HCT116 (cell line): ENCODE measurements at regions not wholly inside any gene's neighbourhood (a gene's known extent, or its start where the extent isn't known, plus 50 kb on each side); places are given as distances from the start of the nearest gene placed in this dataset.

ENCODE experiments used
- ATAC-seq: fragments of 200-7000 bp; cut with Tn5 transposase; 2 replicates; pipeline ENCODE4 v1.9.1; 2020; ENCODE audit warnings: mild to moderate bottlenecking, moderate library complexity
- BruUV-seq: library from RNA; stranded (reverse); fragments of 400-500 nt; replicated peaks from 2 replicates; lab custom pipeline; 2021; lab: Mats Ljungman, UMichigan
- CTCF ChIA-PET: fragments of 300-600 bp; sonication (Branson Sonifier 250); formaldehyde crosslinking; loops from one replicate; lab custom pipeline; 2021; ENCODE audit warnings: antibody characterized with exemption; lab: Charles Lee
- POLR2A ChIA-PET: fragments of 300-600, 350-600 bp; sonication (Branson Sonifier 250); formaldehyde crosslinking; loops from one replicate; lab custom pipeline; 2021; ENCODE audit warnings: antibody characterized with exemption; lab: Charles Lee
- RAD21 ChIA-PET, 2 experiments: fragments of 300-600 bp; sonication (Branson Sonifier 250); formaldehyde crosslinking; loops; one replicate each; lab custom pipeline; 2023; ENCODE audit warnings: low total read pairs in 2 of 2; ENCODE audit not compliant: uncharacterized antibody in 2 of 2, unreplicated experiment in 2 of 2, low non-redundant PET in 1 of 2; lab: Charles Lee
- DNase-seq: peaks from one replicate; pipeline ENCODE4 v3.0.0-alpha.2; 2010; ENCODE audit warnings: low read depth, low spot score
- H2AFZ ChIP-seq: fragments of 200-600 bp; shearing (Covaris generic), sonication (generic); 2 replicates; pipeline ENCODE4 v1.6.1; 2017; ENCODE audit warnings: low read depth, mixed run types, mixed read lengths, antibody characterized with exemption, low read length; ENCODE audit not compliant: poor library complexity, severe bottlenecking
- H3K27ac ChIP-seq: 2 replicates; pipeline ENCODE4 v1.5.1; 2012; ENCODE audit warnings: low read depth, low read length
- H3K27me3 ChIP-seq: fragments of 200-600 bp; sonication (generic); 2 replicates; pipeline ENCODE4 v1.6.1; 2016; ENCODE audit warnings: mixed run types, low read length, mixed read lengths; ENCODE audit not compliant: insufficient read depth
- H3K36me3 ChIP-seq, 2 experiments: fragments of 200-500 bp in 1 of 2; fragments of 200-600 bp in 1 of 2; sonication (Bioruptor generic) in 1 of 2; sonication (generic) in 1 of 2; 2 replicates each; pipeline versions ENCODE4 v1.5.1 to v1.6.1; 2014 to 2016; ENCODE audit warnings: low read length in 2 of 2, inconsistent platforms in 1 of 2, mixed read lengths in 1 of 2, mixed run types in 1 of 2; ENCODE audit not compliant: insufficient read depth in 2 of 2, control insufficient read depth in 1 of 2
- H3K4me1 ChIP-seq, 2 experiments: fragments of 200-600 bp in 1 of 2; sonication (generic) in 1 of 2; 2 replicates each; pipeline versions ENCODE4 v1.5.1 to v1.6.1; 2012 to 2017; ENCODE audit warnings: low read length in 2 of 2, inconsistent platforms in 1 of 2, mild to moderate bottlenecking in 1 of 2, mixed read lengths in 1 of 2, mixed run types in 1 of 2, moderate library complexity in 1 of 2; ENCODE audit not compliant: insufficient read depth in 2 of 2, control insufficient read depth in 1 of 2
- H3K4me2 ChIP-seq: fragments of 200-600 bp; sonication (generic); 2 replicates; pipeline ENCODE4 v1.6.1; 2017; ENCODE audit warnings: mixed run types, low read length, mixed read lengths
- H3K4me3 ChIP-seq, 2 experiments: fragments of 200-600 bp in 1 of 2; sonication (generic) in 1 of 2; replicated peaks in 1 of 2; 2 replicates each; pipeline ENCODE4 v1.5.1; 2011 to 2016; ENCODE audit warnings: low read length in 2 of 2, control low read depth in 1 of 2, low read depth in 1 of 2, mild to moderate bottlenecking in 1 of 2, mixed read lengths in 1 of 2, mixed run types in 1 of 2
- H3K79me2 ChIP-seq: fragments of 200-600 bp; sonication (generic); 2 replicates; pipeline ENCODE4 v1.6.1; 2017; ENCODE audit warnings: mild to moderate bottlenecking, mixed run types, low read length, moderate library complexity, mixed read lengths; ENCODE audit not compliant: insufficient read depth
- H3K9ac ChIP-seq: fragments of 200-600 bp; sonication (generic); 2 replicates; pipeline ENCODE4 v1.6.1; 2016; ENCODE audit warnings: low read length, mixed read lengths
- H3K9me2 ChIP-seq: fragments of 200-600 bp; sonication (generic), shearing (Covaris generic); 2 replicates; pipeline ENCODE4 v1.6.1; 2017; ENCODE audit warnings: mixed run types, mild to moderate bottlenecking, moderate library complexity; ENCODE audit not compliant: insufficient read depth
- H3K9me3 ChIP-seq, 2 experiments: fragments of 200-500 bp in 1 of 2; fragments of 200-600 bp in 1 of 2; sonication (Bioruptor generic) in 1 of 2; sonication (generic) in 1 of 2; 2 replicates each; pipeline ENCODE4 v1.6.1; 2014 to 2017; ENCODE audit warnings: low read length in 2 of 2, mixed read lengths in 2 of 2, inconsistent platforms in 1 of 2, low read depth in 1 of 2, mild to moderate bottlenecking in 1 of 2, mixed run types in 1 of 2, moderate library complexity in 1 of 2; ENCODE audit not compliant: control insufficient read depth in 1 of 2, insufficient read depth in 1 of 2
- H4K20me1 ChIP-seq: fragments of 200-600 bp; sonication (generic), shearing (Covaris generic); 2 replicates; pipeline ENCODE4 v1.6.1; 2017; ENCODE audit warnings: mixed run types, mild to moderate bottlenecking, moderate library complexity; ENCODE audit not compliant: insufficient read depth
- CBX3 ChIP-seq: IDR thresholded peaks from 2 replicates; pipeline ENCODE4 v1.6.1; 2012; ENCODE audit warnings: low read depth
- CEBPB ChIP-seq: IDR thresholded peaks from 2 replicates; pipeline ENCODE4 v1.6.1; 2012; ENCODE audit warnings: low read depth
- EGR1 ChIP-seq: IDR thresholded peaks from 2 replicates; pipeline ENCODE4 v1.6.1; 2012; ENCODE audit warnings: low read depth
- ELF1 ChIP-seq: IDR thresholded peaks from 2 replicates; pipeline ENCODE4 v1.6.1; 2012; ENCODE audit warnings: low read depth, borderline replicate concordance
- EZH2 ChIP-seq: fragments of 200-600 bp; sonication (generic); IDR thresholded peaks from 2 replicates; pipeline ENCODE4 v1.6.1; 2017; ENCODE audit warnings: antibody characterized with exemption, mixed run types
- FOSL1 ChIP-seq: IDR thresholded peaks from 2 replicates; pipeline ENCODE4 v1.6.1; 2012; ENCODE audit warnings: low read depth
- POLR2AphosphoS5 ChIP-seq: IDR thresholded peaks from 2 replicates; pipeline ENCODE4 v1.6.1; 2011; ENCODE audit warnings: mild to moderate bottlenecking, low read depth, low read length, moderate library complexity
- RAD21 ChIP-seq: IDR thresholded peaks from 2 replicates; pipeline ENCODE4 v1.6.1; 2012; ENCODE audit warnings: low read depth, mild to moderate bottlenecking
- SRF ChIP-seq: IDR thresholded peaks from 2 replicates; pipeline ENCODE4 v1.6.1; 2012; ENCODE audit warnings: low read depth
- TCF7L2 ChIP-seq: IDR thresholded peaks from 2 replicates; pipeline ENCODE4 v1.7.0; 2011; ENCODE audit warnings: borderline replicate concordance, inconsistent platforms; ENCODE audit not compliant: insufficient read depth, insufficient read length; ENCODE audit errors: extremely low read depth
- YY1 ChIP-seq: IDR thresholded peaks from 2 replicates; pipeline ENCODE4 v1.6.1; 2011; ENCODE audit warnings: low read length, low read depth, moderate library complexity, mild to moderate bottlenecking; ENCODE audit not compliant: insufficient replicate concordance; ENCODE audit errors: extremely low read depth
- ZFX ChIP-seq: fragments of 450-650 bp; IDR thresholded peaks from 2 replicates; pipeline ENCODE4 v1.6.1; 2017
- ZNF274 ChIP-seq: fragments of 200-500 bp; sonication (Bioruptor generic); IDR thresholded peaks from 2 replicates; pipeline ENCODE4 v1.6.1; 2014; ENCODE audit warnings: mild to moderate bottlenecking, low read depth, low read length, inconsistent platforms
- intact Hi-C: fragments of 100-400 bp; cut with micrococcal nuclease; formaldehyde crosslinking; loops from 2 replicates; pipeline ENCODE4 v1.10.0; 2022
- TF ChIP-seq, protein P1 (sequence below), 3 experiments: fragments of 200-600 bp in 1 of 3; sonication (generic) in 1 of 3; IDR thresholded peaks in 2 of 3; conservative IDR thresholded peaks in 1 of 3; 2 replicates each; pipeline ENCODE4 v1.5.1; 2012 to 2017; ENCODE audit warnings: low read depth in 2 of 3, low read length in 2 of 3, antibody characterized with exemption in 1 of 3, borderline replicate concordance in 1 of 3, control low read depth in 1 of 3, mild to moderate bottlenecking in 1 of 3, mixed read lengths in 1 of 3, mixed run types in 1 of 3, moderate library complexity in 1 of 3; ENCODE audit not compliant: insufficient read depth in 1 of 3
- TF ChIP-seq, protein P2 (sequence below): IDR thresholded peaks from 2 replicates; pipeline ENCODE4 v1.6.1; 2012

DNA sequence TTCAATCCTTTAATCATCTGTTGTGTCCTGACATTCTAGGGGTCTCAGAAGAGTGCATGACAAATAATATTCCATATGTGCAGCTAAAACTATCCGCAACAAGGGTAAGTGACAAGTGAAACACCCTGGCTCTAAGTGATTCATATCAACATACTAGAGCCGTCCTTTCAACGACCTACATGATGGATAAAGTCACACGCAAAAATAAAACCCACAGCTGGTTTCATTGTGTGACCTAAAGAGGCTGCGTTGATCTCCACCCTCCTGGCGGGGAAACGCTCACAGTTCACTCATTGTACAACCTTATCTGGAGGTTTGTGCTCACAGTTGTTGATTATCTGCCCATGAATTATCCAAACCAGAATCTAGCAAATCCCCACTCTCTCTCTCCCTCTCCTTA lies 365.3 kb upstream of the PKN2 start:
- Histone ChIP-seq H3K27ac (no peak overlapping the region), H3K4me2 (no peak overlapping the region), H3K79me2 (no peaks in the 10 kb centered on the region), H4K20me1 (no peaks in the 10 kb centered on the region), H3K36me3 (no peaks in the 10 kb centered on the region), H3K9me2 (no peaks in the 10 kb centered on the region), H3K4me1 (no peaks in the 10 kb centered on the region), H3K27me3 (no peaks in the 10 kb centered on the region), H3K9ac (no peak overlapping the region), H2AFZ (no peak overlapping the region), H3K9me3 (no peaks in the 10 kb centered on the region), H3K4me3 (no peak overlapping the region)
- ChIA-PET CTCF (interaction anchor here (0.7 kb wide), 1 partner anchor 10 kb away, joined by 3 read pairs; no protein-coding TSS in a partner anchor), RAD21 (no interaction called here)
- intact Hi-C loops, result no loop called here
- DNase-seq (no peak), ATAC-seq (no peak)
- BruUV-seq, result no TSS peak
- TF ChIP-seq ZFX (no peak), FOSL1 (no peak), EGR1 (no peak), CBX3 (no peak), SRF (no peak), ELF1 (no peak), TCF7L2 (no peak), EZH2 (no peak), ZNF274 (no peak), RAD21 (no peak), CEBPB (no peak), POLR2AphosphoS5 (no peak), YY1 (no peak)
- TF ChIP-seq, protein P1, sequence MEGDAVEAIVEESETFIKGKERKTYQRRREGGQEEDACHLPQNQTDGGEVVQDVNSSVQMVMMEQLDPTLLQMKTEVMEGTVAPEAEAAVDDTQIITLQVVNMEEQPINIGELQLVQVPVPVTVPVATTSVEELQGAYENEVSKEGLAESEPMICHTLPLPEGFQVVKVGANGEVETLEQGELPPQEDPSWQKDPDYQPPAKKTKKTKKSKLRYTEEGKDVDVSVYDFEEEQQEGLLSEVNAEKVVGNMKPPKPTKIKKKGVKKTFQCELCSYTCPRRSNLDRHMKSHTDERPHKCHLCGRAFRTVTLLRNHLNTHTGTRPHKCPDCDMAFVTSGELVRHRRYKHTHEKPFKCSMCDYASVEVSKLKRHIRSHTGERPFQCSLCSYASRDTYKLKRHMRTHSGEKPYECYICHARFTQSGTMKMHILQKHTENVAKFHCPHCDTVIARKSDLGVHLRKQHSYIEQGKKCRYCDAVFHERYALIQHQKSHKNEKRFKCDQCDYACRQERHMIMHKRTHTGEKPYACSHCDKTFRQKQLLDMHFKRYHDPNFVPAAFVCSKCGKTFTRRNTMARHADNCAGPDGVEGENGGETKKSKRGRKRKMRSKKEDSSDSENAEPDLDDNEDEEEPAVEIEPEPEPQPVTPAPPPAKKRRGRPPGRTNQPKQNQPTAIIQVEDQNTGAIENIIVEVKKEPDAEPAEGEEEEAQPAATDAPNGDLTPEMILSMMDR (IDR thresholded peaks at IDR 0.05 in 2 of 3, conservative IDR thresholded peaks at IDR 0.05 in 1 of 3; ENCODE audit: borderline replicate concordance in 1 of 3, insufficient read depth in 1 of 3, low read depth in 2 of 3, low read length in 2 of 3), result no peak
- TF ChIP-seq, protein P2, sequence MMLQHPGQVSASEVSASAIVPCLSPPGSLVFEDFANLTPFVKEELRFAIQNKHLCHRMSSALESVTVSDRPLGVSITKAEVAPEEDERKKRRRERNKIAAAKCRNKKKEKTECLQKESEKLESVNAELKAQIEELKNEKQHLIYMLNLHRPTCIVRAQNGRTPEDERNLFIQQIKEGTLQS, result no peak
- TF ChIP-seq, all 23 proteins: peak for 0
- POLR2A ChIA-PET, result no interaction called here
